ENCODE measurements at regions not wholly inside any gene's neighbourhood (a gene's known extent, or its start where the extent isn't known, plus 50 kb on each side); places are given as distances from the start of the nearest gene placed in this dataset.

DNA sequence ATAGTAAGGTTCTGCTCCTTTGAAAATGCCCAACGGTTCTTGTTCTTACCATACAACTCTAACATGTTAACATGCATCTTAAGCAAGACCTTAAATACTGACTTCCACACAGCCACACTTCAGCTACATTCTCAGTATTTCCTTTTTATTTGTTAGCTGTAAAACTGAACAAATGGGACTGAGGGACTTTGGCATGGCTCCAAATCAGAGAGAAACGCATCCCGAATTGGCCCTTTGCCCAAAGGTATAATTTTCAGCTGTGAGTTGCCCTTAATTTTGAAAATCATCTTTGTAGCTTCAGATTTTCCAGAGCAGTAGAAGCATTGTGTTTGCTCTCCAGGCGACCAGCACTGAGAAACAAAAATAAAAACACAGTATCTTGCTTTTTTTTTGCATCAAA is 56.4 kb downstream of the NEUROD6 start:
- DNase-seq (ENCODE audit: low spot score) = no peak

- no peak for DNase-seq (ENCODE audit: low spot score)
Observed at GRCh38 chr7:31271641-31272405, 68.7 kb downstream of the NEUROD6 start.

DNA sequence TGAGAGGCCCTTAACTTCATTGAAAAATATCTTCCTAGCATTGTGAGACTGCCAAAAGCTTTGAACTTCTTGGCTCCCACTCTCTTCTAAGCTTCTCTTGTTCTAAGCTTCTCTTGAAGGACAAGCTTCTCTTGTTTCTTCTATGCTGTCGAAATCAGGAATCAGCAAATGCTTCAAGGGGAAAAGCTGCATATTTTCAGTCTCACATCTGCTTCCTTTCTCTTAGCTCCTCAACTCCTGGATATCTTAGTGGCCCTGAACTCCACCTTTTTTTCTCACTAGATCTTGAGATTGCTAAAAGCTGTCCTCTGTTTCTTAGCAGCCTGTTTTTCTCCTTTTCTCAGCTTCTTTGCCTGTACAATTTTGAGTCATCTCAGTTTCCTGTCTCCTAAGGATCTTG is 73.0 kb downstream of the NEUROD6 start:
- no peak for DNase-seq (ENCODE audit: low spot score)

DNA sequence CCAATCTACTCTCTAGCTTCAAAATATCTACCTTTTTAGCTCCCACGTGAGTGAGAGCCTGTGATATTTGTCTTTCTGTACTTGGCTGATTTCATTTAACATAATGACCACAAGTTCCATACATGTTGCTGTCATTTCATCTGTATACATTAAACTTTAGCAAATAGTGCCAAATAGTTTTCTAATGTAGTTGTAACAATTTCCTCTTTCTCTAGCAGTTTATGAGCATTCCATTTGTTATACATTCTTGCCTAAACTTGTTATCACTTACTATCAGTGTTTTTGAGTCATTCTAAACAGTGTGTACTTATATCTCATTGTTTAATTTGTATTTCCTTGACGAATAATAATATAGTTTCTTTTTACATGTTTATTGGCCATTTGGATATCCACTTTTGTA is 77.2 kb downstream of the NEUROD6 start:
- DNase-seq (ENCODE audit: low spot score) = no peak

- DNase-seq (ENCODE audit: low spot score) = no peak
Observed at GRCh38 chr7:31261341-31261740, 79.2 kb downstream of the NEUROD6 start.

GRCh38 chr7:31260851-31261250 is 79.7 kb downstream of the NEUROD6 start:
- no peak for DNase-seq (ENCODE audit: low spot score)

- DNase-seq (ENCODE audit: low spot score) = no peak
Observed at GRCh38 chr7:31258391-31258790, 82.1 kb downstream of the NEUROD6 start.

- no peak for DNase-seq (ENCODE audit: low spot score)
Observed at GRCh38 chr7:31256506-31256905, 84.0 kb downstream of the NEUROD6 start.

DNA sequence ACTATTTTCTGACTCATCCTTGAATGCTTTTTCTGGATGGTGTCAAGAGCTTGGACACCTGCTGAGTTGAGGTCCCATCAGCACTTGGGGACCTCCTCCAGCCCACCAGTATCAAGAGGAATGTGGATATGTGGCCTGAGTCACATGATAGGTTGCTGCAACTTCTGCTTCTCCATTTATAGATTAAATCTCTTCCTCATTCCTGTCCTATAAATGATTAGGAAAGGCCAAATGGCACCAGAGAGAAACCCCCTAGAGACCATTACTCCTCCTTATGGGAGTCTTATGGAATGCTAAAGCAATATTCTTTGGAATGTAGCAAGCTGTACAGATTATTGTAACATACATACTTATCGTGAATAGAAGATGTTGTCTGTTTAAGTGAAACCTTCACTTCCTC is 85.6 kb downstream of the NEUROD6 start:
- DNase-seq (ENCODE audit: low spot score) = no peak

DNA sequence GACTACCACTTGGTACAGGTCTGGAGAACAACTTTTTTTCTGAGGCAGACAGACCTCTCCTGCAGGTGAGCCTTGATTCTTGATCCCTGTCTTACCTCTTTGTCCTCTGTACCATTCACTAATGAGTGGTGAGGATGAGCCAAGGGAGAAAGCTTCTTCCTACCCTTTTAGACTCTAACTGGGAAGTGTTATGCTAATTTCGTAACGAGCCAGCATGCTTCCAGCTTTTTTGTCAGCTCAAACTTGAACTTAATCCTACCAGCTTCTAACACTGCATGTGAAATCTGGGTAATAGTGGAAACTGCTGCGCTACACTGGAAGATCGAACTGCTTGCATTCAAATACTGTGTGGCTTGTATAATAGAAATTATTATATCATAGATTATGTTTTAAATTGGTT is 87.0 kb downstream of the NEUROD6 start:
- no peak for DNase-seq (ENCODE audit: low spot score)

DNA sequence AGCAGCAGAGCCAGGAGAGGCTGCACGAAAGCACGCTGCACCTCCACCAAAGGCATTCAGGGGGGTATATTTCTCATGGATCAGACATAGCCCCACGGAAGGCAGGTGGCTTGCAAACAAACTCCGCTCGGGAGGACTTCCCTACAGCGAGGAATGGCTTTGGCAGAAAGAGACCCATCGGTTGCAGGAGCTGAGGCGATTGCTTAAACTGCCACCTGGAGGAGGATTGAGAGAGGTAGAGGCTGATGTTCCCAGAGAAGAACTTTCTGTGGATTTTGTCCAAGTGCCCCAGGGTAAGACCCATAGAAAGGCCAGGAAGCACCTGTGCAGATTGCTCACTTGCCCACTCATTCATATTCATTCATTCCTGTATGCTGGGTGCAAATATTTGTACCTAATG is 89.1 kb downstream of the NEUROD6 start:
- DNase-seq (ENCODE audit: low spot score) = no peak

DNA sequence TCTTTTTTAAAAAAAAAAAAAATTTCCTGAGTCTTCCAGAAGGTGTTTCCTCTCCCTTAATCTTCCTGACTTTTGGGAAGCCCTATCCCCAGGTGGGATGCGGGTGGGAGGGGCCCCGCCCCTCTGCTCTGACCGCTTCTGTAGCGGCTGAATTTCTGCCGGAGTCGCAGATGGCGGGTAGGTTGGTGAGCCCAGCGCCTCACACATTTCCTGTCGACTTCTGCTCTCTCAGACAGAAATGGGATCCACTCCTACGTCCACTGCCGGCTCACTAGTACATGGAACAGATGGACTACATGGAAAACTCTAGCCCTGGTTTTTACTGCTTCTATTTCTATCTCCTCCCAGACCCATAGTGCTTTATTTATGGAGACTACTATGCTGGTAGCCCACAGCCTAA is 90.9 kb downstream of the NEUROD6 start:
- no peak for DNase-seq (ENCODE audit: low spot score)

GRCh38 chr7:31236868-31237267 is 103.7 kb downstream of the NEUROD6 start:
- DNase-seq (ENCODE audit: low spot score) = no peak

DNA sequence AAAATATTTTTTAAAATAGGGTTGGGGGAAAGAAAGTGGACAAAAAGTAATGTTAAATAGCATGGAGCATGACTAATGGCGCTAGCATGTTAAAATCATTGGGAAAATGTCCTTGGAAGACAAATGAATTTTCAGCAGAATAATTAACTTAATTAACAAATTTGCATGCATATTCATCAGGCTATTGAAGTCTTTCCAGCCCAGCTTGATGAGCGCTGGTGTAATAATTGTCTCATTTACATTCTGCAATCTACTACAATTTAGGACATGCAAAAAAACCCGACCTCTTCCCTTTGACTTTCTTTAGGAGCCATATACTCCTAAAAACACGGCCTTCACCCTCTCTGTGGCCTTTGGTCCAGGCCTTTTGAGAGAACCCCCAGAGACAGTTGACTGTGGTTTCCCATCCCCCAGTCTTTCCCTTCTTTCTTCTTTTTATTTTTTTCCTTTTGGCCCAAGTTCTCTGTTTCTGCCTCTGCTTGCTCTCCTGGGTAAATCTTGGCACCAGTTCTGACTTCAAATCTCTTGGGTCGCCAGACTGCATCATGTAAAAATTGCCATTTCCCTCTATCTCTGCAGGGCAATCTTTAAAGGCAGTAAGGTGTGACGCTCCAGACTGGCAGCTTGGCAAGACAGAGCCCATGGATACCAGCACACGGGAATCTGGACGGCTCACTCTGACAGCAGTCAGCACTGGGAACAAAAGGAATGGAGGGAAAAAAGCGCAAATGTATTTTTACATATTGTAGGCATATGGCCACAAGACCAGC is 105.5 kb downstream of the NEUROD6 start:
- no peak for DNase-seq (ENCODE audit: low spot score)

DNA sequence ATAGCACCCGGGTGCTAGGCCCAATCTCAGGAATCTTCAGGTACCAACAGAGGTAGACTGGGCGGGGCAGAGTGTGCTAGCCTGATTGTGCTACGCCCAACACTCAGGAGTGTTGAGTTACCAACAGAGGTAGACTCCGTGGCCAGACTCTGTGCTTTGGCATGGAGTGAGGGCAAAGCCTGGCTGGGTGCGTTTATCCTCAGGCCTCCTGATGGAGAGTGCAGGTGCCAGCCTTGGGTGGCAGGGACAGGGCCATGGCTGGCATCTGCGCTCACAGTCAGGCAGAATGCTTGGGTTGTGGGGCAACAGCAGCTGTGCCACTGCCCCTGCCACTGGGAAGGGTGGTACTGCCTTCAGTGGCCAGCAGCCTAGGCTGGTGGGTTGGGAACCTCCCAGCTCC is 111.6 kb downstream of the NEUROD6 start:
- no peak for DNase-seq (ENCODE audit: low spot score)

DNA sequence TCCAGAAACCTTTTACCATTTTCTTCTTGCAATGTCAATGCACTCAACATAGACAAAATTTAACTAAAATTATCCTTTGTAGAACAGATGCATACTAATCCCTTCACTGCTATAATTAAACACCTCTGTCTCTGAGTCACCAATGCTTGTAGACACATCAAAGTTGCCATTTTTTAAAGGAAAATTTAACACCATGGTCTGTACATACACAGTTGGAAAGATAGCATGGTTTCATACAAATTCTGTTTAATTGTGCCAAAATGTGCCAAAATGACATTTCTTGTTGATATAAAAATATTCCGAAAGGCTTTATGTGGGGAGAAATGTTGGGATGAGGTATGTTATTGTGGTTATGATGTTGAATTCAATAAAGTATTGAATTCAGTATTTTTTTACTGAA is 125.8 kb downstream of the NEUROD6 start:
- DNase-seq (ENCODE audit: low spot score) = no peak

DNA sequence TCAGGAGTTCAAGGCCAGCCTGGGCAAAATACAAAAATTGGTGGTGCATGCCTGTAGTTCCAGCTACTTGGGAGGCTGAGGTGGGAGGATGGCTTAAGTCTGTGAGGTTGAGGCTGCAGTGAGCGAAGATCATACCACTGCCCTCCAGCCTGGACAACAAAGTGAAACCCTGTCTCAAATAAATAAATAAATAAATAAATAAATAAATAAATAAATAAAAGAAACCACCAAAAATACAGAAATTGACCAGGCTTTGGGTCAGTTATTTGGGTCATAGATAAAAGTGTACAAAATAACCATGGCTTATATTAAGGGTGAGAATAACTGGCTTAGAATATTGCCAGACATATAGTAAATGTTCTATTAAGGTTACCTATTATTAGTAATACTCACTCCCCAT is 129.2 kb downstream of the NEUROD6 start:
- DNase-seq (ENCODE audit: low spot score) = no peak

DNA sequence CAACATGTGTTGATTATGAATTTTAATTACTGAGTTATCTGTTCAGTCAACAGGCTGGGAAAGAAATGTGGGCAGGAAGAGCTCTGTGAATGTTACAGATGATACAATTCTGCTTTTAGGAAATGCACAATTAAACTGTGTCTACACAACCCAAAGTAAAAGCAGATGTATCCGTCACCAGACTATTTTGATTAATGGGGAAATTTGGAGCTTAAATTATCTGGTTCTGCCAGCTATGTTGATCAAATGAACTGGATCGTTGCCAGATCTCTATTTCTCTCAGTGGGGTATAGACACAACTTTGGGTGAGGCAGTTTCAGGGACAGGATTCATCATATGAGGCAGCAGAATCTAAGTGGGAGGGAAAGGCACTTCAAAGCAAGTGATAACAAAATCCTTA is 136.5 kb downstream of the NEUROD6 start:
- DNase-seq (ENCODE audit: low spot score) = no peak

DNA sequence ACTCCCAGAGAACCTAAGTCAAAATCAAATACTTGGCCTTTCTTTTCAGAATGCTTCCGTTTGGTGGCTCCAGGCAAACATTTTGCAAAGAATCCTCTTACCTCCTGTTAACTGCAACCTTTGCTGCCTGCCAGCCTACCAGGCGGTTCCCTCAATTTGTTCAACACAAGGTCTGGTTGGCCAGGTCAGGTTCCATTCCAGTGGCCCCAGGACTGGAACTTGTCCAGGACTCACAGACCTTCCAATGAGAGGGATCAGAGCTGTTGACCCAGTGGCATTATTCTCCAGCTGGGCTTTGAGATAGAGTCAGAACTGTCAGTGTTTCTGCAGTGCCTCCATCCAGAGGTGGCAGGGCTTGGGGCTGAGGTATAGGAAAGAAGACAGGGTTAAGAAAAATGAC is 137.0 kb downstream of the NEUROD6 start:
- no peak for DNase-seq (ENCODE audit: low spot score)

- DNase-seq (ENCODE audit: low spot score) = no peak
Observed at GRCh38 chr7:31202801-31203200, 137.7 kb downstream of the NEUROD6 start.

GRCh38 chr7:31192986-31193385 is 140.9 kb downstream of the ADCYAP1R1 start:
- DNase-seq (ENCODE audit: low spot score) = peak; percentile 88

DNA sequence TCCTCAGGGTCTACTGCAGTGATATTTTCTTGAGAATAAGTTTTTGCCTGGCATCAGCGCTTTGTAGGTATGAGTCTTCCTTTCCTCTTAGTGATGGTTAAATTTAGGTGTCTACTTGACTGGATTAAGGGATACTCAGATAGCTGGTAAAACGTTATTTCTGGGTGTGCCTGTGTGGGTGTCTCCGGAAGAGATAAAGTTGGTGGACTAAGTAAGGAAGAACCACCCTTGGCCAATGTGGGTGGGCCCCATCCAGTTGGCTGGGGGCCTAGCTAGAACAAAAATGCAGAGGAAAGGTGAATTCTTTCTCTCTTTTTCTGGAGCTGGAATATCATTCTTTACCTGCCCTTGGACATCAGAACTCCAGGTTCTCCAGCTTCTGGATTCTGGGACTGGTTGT is 138.8 kb downstream of the ADCYAP1R1 start:
- no peak for DNase-seq (ENCODE audit: low spot score)

GRCh38 chr7:31186202-31186601 is 134.1 kb downstream of the ADCYAP1R1 start:
- no peak for DNase-seq (ENCODE audit: low spot score)

DNA sequence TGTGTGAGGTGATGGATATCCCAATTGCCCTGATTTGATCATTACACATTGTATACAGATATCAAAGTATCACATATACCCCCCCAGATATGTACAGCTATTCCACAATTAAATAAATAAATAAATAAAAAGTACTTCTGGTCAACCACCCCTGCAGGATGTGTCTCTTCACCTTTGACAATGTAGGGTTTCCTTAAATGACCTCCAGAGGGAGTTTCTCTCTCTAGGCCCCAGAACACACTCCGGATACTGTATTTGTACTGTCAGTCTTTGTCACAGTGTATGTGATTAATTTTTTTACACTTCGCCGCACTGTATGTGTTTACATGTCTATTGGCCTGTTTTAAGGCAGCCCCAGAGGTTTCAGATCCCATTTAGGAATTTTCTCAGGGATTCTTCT is 123.6 kb downstream of the ADCYAP1R1 start:
- DNase-seq (ENCODE audit: low spot score) = no peak
